SK-N-MC (cell line): ENCODE measurements at regions not wholly inside any gene's neighbourhood (a gene's known extent, or its start where the extent isn't known, plus 50 kb on each side); places are given as distances from the start of the nearest gene placed in this dataset.

Experiments
- DNase-seq: peaks from one replicate; pipeline ENCODE4 v3.0.0-alpha.2; 2011; ENCODE audit warnings: low read depth, low spot score
- H3K27ac ChIP-seq: fragments of 200-600 bp; sonication (generic); 2 replicates; pipeline ENCODE4 v1.5.1; 2016; ENCODE audit warnings: mixed run types
- H3K36me3 ChIP-seq: fragments of 200-600 bp; sonication (generic); 2 replicates; pipeline ENCODE4 v1.6.1; 2017; ENCODE audit warnings: antibody characterized with exemption, low read length, mixed read lengths; ENCODE audit not compliant: insufficient read depth
- H3K4me3 ChIP-seq: fragments of 200-600 bp; sonication (generic); 2 replicates; pipeline ENCODE4 v1.5.1; 2016
- H3K9ac ChIP-seq: fragments of 200-600 bp; sonication (generic); 2 replicates; pipeline ENCODE4 v1.8.0; 2017; ENCODE audit warnings: mixed run types, mixed read lengths; ENCODE audit not compliant: insufficient read length
- H3K9me3 ChIP-seq: fragments of 200-600 bp; sonication (generic); 2 replicates; pipeline ENCODE4 v1.6.1; 2017; ENCODE audit warnings: low read depth, mild to moderate bottlenecking, antibody characterized with exemption, low read length, moderate library complexity, mixed read lengths
- EZH2 ChIP-seq: fragments of 200-600 bp; sonication (generic); IDR thresholded peaks from one replicate; pipeline ENCODE4 v1.6.1; 2017; ENCODE audit warnings: antibody characterized with exemption
- FOXP2 ChIP-seq: optimal IDR thresholded peaks from 2 replicates; pipeline ENCODE3; 2011; ENCODE audit warnings: mild to moderate bottlenecking, moderate library complexity; ENCODE audit not compliant: insufficient read depth; ENCODE audit errors: extremely low read length, control extremely low read depth
- POLR2AphosphoS5 ChIP-seq: IDR thresholded peaks from 2 replicates; pipeline ENCODE4 v1.6.1; 2012; ENCODE audit warnings: mild to moderate bottlenecking, low read depth, low read length, borderline replicate concordance

- H3K36me3 ChIP-seq, result no peaks in the 10 kb centered on the region
- H3K27ac ChIP-seq, result no peak overlapping the region
- H3K9me3 ChIP-seq, result no peaks in the 10 kb centered on the region
- no peak overlapping the region for H3K4me3 ChIP-seq
- H3K9ac ChIP-seq, result no peak overlapping the region
- TF ChIP-seq POLR2AphosphoS5 (no peak), EZH2 (no peak), FOXP2 (no peak)
- DNase-seq, result no peak
Measured at GRCh38 chr2:161033059-161033660, 127.1 kb upstream of the TANK start.

- H3K36me3 ChIP-seq, result no peaks in the 10 kb centered on the region
- no peak for TF ChIP-seq EZH2
- H3K9ac ChIP-seq, result no peak overlapping the region
- no peak overlapping the region for H3K4me3 ChIP-seq
- H3K9me3 ChIP-seq, result no peaks in the 10 kb centered on the region
- DNase-seq, result no peak
- no peak overlapping the region for H3K27ac ChIP-seq
Measured at GRCh38 chr2:161036926-161037325, 123.3 kb upstream of the TANK start.

GRCh38 chr2:161039071-161039470 is 121.2 kb upstream of the TANK start:
- Histone ChIP-seq H3K9ac (no peak overlapping the region), H3K36me3 (no peaks in the 10 kb centered on the region), H3K9me3 (no peaks in the 10 kb centered on the region), H3K4me3 (no peak overlapping the region), H3K27ac (no peak overlapping the region)
- TF ChIP-seq FOXP2 (no peak), EZH2 (no peak), POLR2AphosphoS5 (no peak)
- no peak for DNase-seq

GRCh38 chr2:161041356-161041755 is 118.9 kb upstream of the TANK start:
- no peak for DNase-seq
- TF ChIP-seq FOXP2, result no peak
- no peak for TF ChIP-seq EZH2
- no peak for TF ChIP-seq POLR2AphosphoS5
- no peak overlapping the region for H3K27ac ChIP-seq
- H3K36me3 ChIP-seq, result no peaks in the 10 kb centered on the region
- no peak overlapping the region for H3K4me3 ChIP-seq
- no peaks in the 10 kb centered on the region for H3K9me3 ChIP-seq
- H3K9ac ChIP-seq, result no peak overlapping the region

GRCh38 chr2:161042990-161043625 is 117.1 kb upstream of the TANK start:
- DNase-seq, result no peak
- no peak overlapping the region for H3K9ac ChIP-seq
- TF ChIP-seq FOXP2 (no peak), POLR2AphosphoS5 (no peak), EZH2 (no peak)

GRCh38 chr2:161044095-161044865 is 115.9 kb upstream of the TANK start:
- no peak overlapping the region for H3K9ac ChIP-seq
- no peak for DNase-seq
- no peaks in the 10 kb centered on the region for H3K9me3 ChIP-seq
- no peak overlapping the region for H3K27ac ChIP-seq
- no peak overlapping the region for H3K4me3 ChIP-seq
- no peaks in the 10 kb centered on the region for H3K36me3 ChIP-seq
- TF ChIP-seq FOXP2, result no peak
- TF ChIP-seq POLR2AphosphoS5, result no peak
- TF ChIP-seq EZH2, result no peak

More at GRCh38 chr2:161042990-161043625, 117.1 kb upstream of the TANK start:
- Histone ChIP-seq H3K36me3 (no peaks in the 10 kb centered on the region), H3K27ac (no peak overlapping the region), H3K9me3 (no peaks in the 10 kb centered on the region), H3K4me3 (no peak overlapping the region)

GRCh38 chr2:161044921-161045320 is 115.3 kb upstream of the TANK start:
- no peak overlapping the region for H3K4me3 ChIP-seq
- no peaks in the 10 kb centered on the region for H3K9me3 ChIP-seq
- TF ChIP-seq EZH2, result no peak
- no peak for TF ChIP-seq FOXP2
- H3K9ac ChIP-seq, result no peak overlapping the region
- no peak for DNase-seq
- no peak overlapping the region for H3K27ac ChIP-seq
- no peaks in the 10 kb centered on the region for H3K36me3 ChIP-seq

GRCh38 chr2:161045726-161046125 is 114.5 kb upstream of the TANK start:
- no peak overlapping the region for H3K4me3 ChIP-seq
- H3K9ac ChIP-seq, result no peak overlapping the region
- TF ChIP-seq EZH2 (no peak), FOXP2 (no peak), POLR2AphosphoS5 (no peak)
- H3K27ac ChIP-seq, result no peak overlapping the region
- H3K36me3 ChIP-seq, result no peaks in the 10 kb centered on the region
- DNase-seq, result no peak
- no peaks in the 10 kb centered on the region for H3K9me3 ChIP-seq

- Histone ChIP-seq H3K9me3 (no peaks in the 10 kb centered on the region), H3K4me3 (no peak overlapping the region), H3K9ac (no peak overlapping the region), H3K27ac (no peak overlapping the region), H3K36me3 (no peaks in the 10 kb centered on the region)
- no peak for DNase-seq
- TF ChIP-seq EZH2, result no peak
- TF ChIP-seq FOXP2, result no peak
- TF ChIP-seq POLR2AphosphoS5, result no peak
Measured at GRCh38 chr2:161046876-161047275, 113.4 kb upstream of the TANK start.
